ENCODE measurements at regions not wholly inside any gene's neighbourhood (a gene's known extent, or its start where the extent isn't known, plus 50 kb on each side); places are given as distances from the start of the nearest gene placed in this dataset.

- no peak for DNase-seq
These were observed 215.5 kb upstream of the TMEM161B start for GRCh38 chr5:88483964-88484672.

GRCh38 chr5:88480801-88481499, 212.3 kb upstream of the TMEM161B start:
- DNase-seq, result no peak

GRCh38 chr5:88480245-88480644, 211.6 kb upstream of the TMEM161B start:
- no peak for DNase-seq

GRCh38 chr5:88474574-88474973, 205.9 kb upstream of the TMEM161B start:
- DNase-seq, result no peak

- DNase-seq, result no peak
These were observed 202.1 kb upstream of the TMEM161B start for GRCh38 chr5:88470745-88471144.

GRCh38 chr5:88459971-88460370, 191.3 kb upstream of the TMEM161B start:
- no peak for DNase-seq

GRCh38 chr5:88452820-88453219, 184.2 kb upstream of the TMEM161B start:
- DNase-seq, result no peak

- DNase-seq, result no peak
These were observed 181.6 kb upstream of the TMEM161B start for GRCh38 chr5:88450239-88450638.

GRCh38 chr5:88438006-88438405, 169.4 kb upstream of the TMEM161B start:
- no peak for DNase-seq

- no peak for DNase-seq
These were observed 167.6 kb upstream of the TMEM161B start for GRCh38 chr5:88436290-88436689.

- no peak for DNase-seq
These were observed 160.0 kb upstream of the TMEM161B start for GRCh38 chr5:88428633-88429032.

- no peak for DNase-seq
These were observed 157.8 kb upstream of the TMEM161B start for GRCh38 chr5:88426441-88426840.

- DNase-seq, result no peak
These were observed 156.5 kb upstream of the TMEM161B start for GRCh38 chr5:88425124-88425523.

GRCh38 chr5:88419931-88420330, 151.3 kb upstream of the TMEM161B start:
- DNase-seq, result no peak

GRCh38 chr5:88407341-88407740, 138.7 kb upstream of the TMEM161B start:
- DNase-seq, result no peak

- DNase-seq, result no peak
These were observed 137.1 kb upstream of the TMEM161B start for GRCh38 chr5:88405783-88406182.

- DNase-seq, result no peak
These were observed 135.8 kb upstream of the TMEM161B start for GRCh38 chr5:88404405-88404804.

GRCh38 chr5:88401686-88402085, 133.0 kb upstream of the TMEM161B start:
- no peak for DNase-seq

- no peak for DNase-seq
These were observed 132.6 kb upstream of the TMEM161B start for GRCh38 chr5:88401228-88401627.

GRCh38 chr5:88399561-88399960, 130.9 kb upstream of the TMEM161B start:
- no peak for DNase-seq

- DNase-seq, result no peak
These were observed 129.7 kb upstream of the TMEM161B start for GRCh38 chr5:88398316-88398715.

GRCh38 chr5:88396751-88397281, 128.2 kb upstream of the TMEM161B start:
- no peak for DNase-seq

- DNase-seq, result no peak
These were observed 127.4 kb upstream of the TMEM161B start for GRCh38 chr5:88396000-88396535.

- no peak for DNase-seq
These were observed 126.6 kb upstream of the TMEM161B start for GRCh38 chr5:88395264-88395663.
